Stomach (tissue), 8 donors: ENCODE measurements at regions not wholly inside any gene's neighbourhood (a gene's known extent, or its start where the extent isn't known, plus 50 kb on each side); places are given as distances from the start of the nearest gene placed in this dataset.

Experiments
- DNase-seq, 2 donors: peaks; one replicate each; pipeline versions ENCODE4 v3.0.0 to v3.0.0-alpha.2; 2013 to 2019
- H3K27ac ChIP-seq, 5 donors: fragments of 200-600 bp in 4 of 5; sonication (generic) in 4 of 5; one replicate each; pipeline ENCODE4 v1.5.1; 2013 to 2019; ENCODE audit warnings: mild to moderate bottlenecking in 1 of 5, moderate library complexity in 1 of 5
- H3K27me3 ChIP-seq, 3 donors: fragments of 200-600 bp; sonication (generic); one replicate each; pipeline ENCODE4 v1.5.1; 2017 to 2019; ENCODE audit warnings: mixed run types in 1 of 3
- H3K36me3 ChIP-seq, 4 donors: fragments of 200-600 bp; sonication (generic); 1 replicate in 3 of 4; 2 replicates in 1 of 4; pipeline ENCODE4 v1.5.1; 2016 to 2019
- H3K4me1 ChIP-seq, 4 donors: fragments of 200-600 bp; sonication (generic); one replicate each; pipeline ENCODE4 v1.5.1; 2016 to 2019
- H3K4me3 ChIP-seq, 4 donors: fragments of 200-600 bp; sonication (generic) in 3 of 4; one replicate each; pipeline ENCODE4 v1.5.1; 2016 to 2019; ENCODE audit warnings: mild to moderate bottlenecking in 1 of 4
- H3K9me3 ChIP-seq, 4 donors: fragments of 200-600 bp; sonication (generic); one replicate each; pipeline ENCODE4 v1.5.1; 2016 to 2019
- EP300 ChIP-seq: sonication (generic); formaldehyde crosslinking; IDR thresholded peaks from one replicate; pipeline ENCODE4 v1.6.1; 2017; ENCODE audit warnings: antibody characterized with exemption
- POLR2A ChIP-seq, 4 donors: fragments of 450-650 bp; IDR thresholded peaks; one replicate each; pipeline ENCODE4 v1.6.1; 2016; ENCODE audit warnings: antibody characterized with exemption in 4 of 4, control low read depth in 2 of 4, mild to moderate bottlenecking in 1 of 4, moderate library complexity in 1 of 4
- POLR2AphosphoS5 ChIP-seq, 3 donors: sonication (generic); formaldehyde crosslinking; IDR thresholded peaks; one replicate each; pipeline ENCODE4 v1.6.1; 2016; ENCODE audit warnings: antibody characterized with exemption in 3 of 3
- WGBS, 5 donors: extraction: QIAGEN DNeasy Blood & Tissue Kit in 3 of 5; methylation state at CpG; one replicate each; pipeline versions ENCODE4 v1.1.5 to v1.1.7; 2013 to 2018; 5-methylcytosine and 5-hydroxymethylcytosine counted together
- intact Hi-C: fragments of 100-400 bp; cut with DNase I; formaldehyde crosslinking; loops from one replicate; pipeline ENCODE4 v1.15.1; 2023; ENCODE audit warnings: low total_unique reads
- TF ChIP-seq, protein P1 (sequence below), 7 experiments: fragments of 450-650 bp in 4 of 7; fragments of 200-600 bp in 3 of 7; sonication (generic) in 3 of 7; IDR thresholded peaks; one replicate each; pipeline ENCODE4 v1.5.1; 2016 to 2019; ENCODE audit warnings: antibody characterized with exemption in 7 of 7, control low read depth in 2 of 7, mild to moderate bottlenecking in 1 of 7
- donor health status: healthy with polysubstance abuse.
- donor health status: Bipolar disorder and iron deficiency.
- donor health status: healthy.

DNA sequence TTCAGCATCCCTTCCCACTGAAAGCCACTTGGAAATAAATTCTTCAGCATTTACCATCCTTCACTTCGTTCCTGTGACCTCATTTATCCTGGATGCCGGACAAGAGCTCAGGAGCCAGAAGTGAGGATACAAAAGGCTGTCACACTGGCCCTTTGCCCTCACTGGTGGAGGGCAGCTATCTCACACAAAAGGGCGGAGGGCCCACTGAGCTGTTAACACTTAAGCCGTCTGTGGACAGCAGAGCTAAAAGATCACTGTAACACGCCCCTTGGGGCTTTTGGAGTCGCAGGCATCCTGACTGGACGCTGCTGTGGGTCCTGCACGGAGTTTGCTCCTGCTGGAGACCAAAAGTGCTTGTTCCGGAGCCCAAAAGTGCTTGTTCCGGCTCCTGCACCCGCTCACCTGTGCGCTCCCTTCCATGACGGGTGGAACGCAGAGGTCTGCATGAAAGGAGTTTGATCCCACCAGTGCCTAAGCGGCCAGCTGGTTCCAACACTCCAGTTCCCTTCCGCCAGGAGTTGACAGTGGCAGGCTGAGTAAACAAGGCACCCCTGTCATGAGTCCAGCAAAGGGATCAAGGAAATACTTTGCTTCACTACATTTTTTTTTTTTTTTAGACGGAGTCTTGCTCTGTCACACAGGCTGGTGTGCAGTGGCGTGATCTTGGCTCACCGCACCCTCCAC is 572.0 kb upstream of the LINC00305 start:
- Histone ChIP-seq H3K9me3 (peaks cover 0 to 7% (median 5%) of the 10 kb centered on the region in 4 donors), H3K4me3 (no peak overlapping the region), H3K27me3 (no peaks in the 10 kb centered on the region), H3K36me3 (no peaks in the 10 kb centered on the region), H3K27ac (no peak overlapping the region), H3K4me1 (no peaks in the 10 kb centered on the region)
- intact Hi-C loops, result no loop called here
- TF ChIP-seq POLR2AphosphoS5 (IDR thresholded peaks at IDR 0.05), result no peak
- peak; percentile 20 to 27 for DNase-seq
- 38 to 64% (median 47%) methylated on average over 19 of the region's 19 CpGs for WGBS, 5 donors

DNA sequence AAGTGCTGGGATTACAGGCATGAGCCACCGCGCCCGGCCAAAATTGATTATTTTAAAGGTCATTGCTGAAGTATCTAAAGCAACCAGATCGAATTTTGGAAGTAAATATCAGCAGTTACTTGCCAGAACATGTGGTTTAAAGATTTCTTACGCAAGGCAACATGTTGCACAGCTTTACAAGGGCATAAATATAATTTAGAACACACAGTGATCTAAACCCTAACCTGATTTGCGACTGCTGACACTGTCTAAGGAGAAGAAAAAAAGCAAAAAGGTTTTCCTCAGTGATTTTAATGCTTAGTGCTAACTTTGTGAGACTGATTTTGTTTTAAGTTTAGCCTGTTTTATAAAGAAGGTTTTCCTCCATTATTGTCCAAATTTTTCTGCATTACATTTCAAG is 569.9 kb upstream of the LINC00305 start:
- intact Hi-C loops, result no loop called here

DNA sequence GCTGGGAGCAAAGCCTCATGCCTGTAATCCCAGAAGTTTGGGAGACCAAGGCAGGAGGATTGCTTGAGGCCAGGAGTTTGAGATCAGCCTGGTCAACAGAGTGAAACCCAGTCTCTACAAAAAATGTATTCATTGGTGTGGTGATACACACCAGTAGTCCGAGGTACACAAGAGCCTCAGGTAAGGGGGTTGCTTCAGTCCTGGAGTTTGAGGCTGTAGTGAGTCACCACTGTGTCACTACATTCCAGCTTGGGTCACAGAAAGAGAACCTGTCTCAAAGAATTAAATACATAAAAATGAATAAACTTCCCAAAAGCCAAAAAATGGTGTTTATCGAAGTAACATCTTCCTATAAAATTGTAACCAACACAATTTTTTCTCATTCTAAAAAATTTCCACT is 568.1 kb upstream of the LINC00305 start:
- H3K27me3 ChIP-seq, result no peaks in the 10 kb centered on the region
- no peaks in the 10 kb centered on the region for H3K4me1 ChIP-seq
- intact Hi-C loops, result no loop called here
- no peaks in the 10 kb centered on the region for H3K36me3 ChIP-seq
- H3K4me3 ChIP-seq, result no peak overlapping the region
- no peak for DNase-seq
- no peaks in the 10 kb centered on the region for H3K9me3 ChIP-seq
- no peak for TF ChIP-seq POLR2AphosphoS5 (IDR thresholded peaks at IDR 0.05)
- no peak for TF ChIP-seq POLR2A (IDR thresholded peaks at IDR 0.05)
- no peak for TF ChIP-seq EP300
- TF ChIP-seq, protein P1, sequence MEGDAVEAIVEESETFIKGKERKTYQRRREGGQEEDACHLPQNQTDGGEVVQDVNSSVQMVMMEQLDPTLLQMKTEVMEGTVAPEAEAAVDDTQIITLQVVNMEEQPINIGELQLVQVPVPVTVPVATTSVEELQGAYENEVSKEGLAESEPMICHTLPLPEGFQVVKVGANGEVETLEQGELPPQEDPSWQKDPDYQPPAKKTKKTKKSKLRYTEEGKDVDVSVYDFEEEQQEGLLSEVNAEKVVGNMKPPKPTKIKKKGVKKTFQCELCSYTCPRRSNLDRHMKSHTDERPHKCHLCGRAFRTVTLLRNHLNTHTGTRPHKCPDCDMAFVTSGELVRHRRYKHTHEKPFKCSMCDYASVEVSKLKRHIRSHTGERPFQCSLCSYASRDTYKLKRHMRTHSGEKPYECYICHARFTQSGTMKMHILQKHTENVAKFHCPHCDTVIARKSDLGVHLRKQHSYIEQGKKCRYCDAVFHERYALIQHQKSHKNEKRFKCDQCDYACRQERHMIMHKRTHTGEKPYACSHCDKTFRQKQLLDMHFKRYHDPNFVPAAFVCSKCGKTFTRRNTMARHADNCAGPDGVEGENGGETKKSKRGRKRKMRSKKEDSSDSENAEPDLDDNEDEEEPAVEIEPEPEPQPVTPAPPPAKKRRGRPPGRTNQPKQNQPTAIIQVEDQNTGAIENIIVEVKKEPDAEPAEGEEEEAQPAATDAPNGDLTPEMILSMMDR (IDR thresholded peaks at IDR 0.05), result no peak
- H3K27ac ChIP-seq, result no peak overlapping the region
- whole genome bisulfite sequencing, 5 donors, result 46 to 90% (median 68%) methylated on average over 2 of the region's 2 CpGs

More for the DNA sequence above, 569.9 kb upstream of the LINC00305 start:
- no peaks in the 10 kb centered on the region for H3K27me3 ChIP-seq
- no peak overlapping the region for H3K27ac ChIP-seq
- H3K36me3 ChIP-seq, result no peaks in the 10 kb centered on the region
- 52 to 80% (median 64%) methylated on average over 3 to 6 of the region's 6 CpGs for WGBS, 5 donors
- H3K4me3 ChIP-seq, result no peak overlapping the region
- DNase-seq, result no peak
- TF ChIP-seq POLR2AphosphoS5 (IDR thresholded peaks at IDR 0.05) (no peak), EP300 (no peak), POLR2A (IDR thresholded peaks at IDR 0.05) (no peak)
- TF ChIP-seq, protein P1 (IDR thresholded peaks at IDR 0.05), result no peak
- H3K4me1 ChIP-seq, result no peaks in the 10 kb centered on the region
- peaks cover 0 to 1% (median under 1%) of the 10 kb centered on the region in 4 donors for H3K9me3 ChIP-seq

DNA sequence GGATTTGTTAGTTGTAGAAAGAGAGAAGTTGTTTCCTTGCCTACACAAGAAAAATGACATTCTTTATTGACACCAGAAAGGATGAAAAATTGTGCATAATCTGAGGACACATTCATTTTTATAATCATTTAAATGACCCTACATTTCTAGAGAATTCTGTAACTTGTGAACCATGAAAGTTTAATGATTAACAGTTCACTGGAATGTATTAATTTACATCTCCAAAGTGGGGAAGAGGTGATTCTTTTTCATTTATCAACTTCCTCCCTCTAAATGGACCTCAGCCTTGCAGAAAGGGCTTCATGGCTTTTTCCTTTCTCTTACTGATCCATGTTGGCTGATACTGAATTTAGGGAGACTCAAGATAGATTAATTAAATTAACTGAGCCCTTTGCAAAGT is 565.2 kb upstream of the LINC00305 start:
- Histone ChIP-seq H3K9me3 (no peaks in the 10 kb centered on the region), H3K27ac (no peak overlapping the region), H3K4me3 (no peak overlapping the region), H3K4me1 (no peaks in the 10 kb centered on the region), H3K36me3 (no peaks in the 10 kb centered on the region), H3K27me3 (no peaks in the 10 kb centered on the region)
- TF ChIP-seq EP300, result no peak
- TF ChIP-seq, protein P1 (IDR thresholded peaks at IDR 0.05), result no peak
- TF ChIP-seq POLR2AphosphoS5 (IDR thresholded peaks at IDR 0.05), result no peak
- TF ChIP-seq POLR2A (IDR thresholded peaks at IDR 0.05), result no peak
- intact Hi-C loops, result no loop called here
- DNase-seq, result peak in 1 of 2 donors; percentile 6

DNA sequence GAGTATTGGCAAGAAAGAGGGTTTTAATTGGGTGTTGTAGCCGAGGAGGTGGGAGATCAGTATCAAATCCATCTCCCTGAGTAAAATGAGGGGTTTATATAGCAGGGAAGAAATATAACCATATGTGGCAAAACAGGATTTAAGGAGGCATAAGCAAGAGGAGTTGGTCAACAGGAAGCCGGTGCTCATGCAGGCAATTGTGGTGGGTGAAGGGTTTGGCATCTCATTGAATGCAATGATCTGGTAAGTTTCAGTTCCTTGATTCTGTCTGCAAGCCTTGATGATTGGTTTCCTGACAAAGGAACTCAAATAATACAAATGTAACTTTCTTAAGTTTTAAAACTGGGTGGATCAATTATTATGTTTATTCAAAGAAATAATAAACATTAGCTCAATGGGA is 564.4 kb upstream of the LINC00305 start:
- peak in 1 of 2 donors; percentile 4 for DNase-seq
- Histone ChIP-seq H3K36me3 (no peaks in the 10 kb centered on the region), H3K4me1 (no peaks in the 10 kb centered on the region), H3K4me3 (no peak overlapping the region), H3K27ac (no peak overlapping the region), H3K27me3 (no peaks in the 10 kb centered on the region), H3K9me3 (no peaks in the 10 kb centered on the region)
- no peak for TF ChIP-seq POLR2A (IDR thresholded peaks at IDR 0.05)
- TF ChIP-seq POLR2AphosphoS5 (IDR thresholded peaks at IDR 0.05), result no peak
- TF ChIP-seq EP300, result no peak
- TF ChIP-seq, protein P1 (IDR thresholded peaks at IDR 0.05), result no peak
- intact Hi-C loops, result no loop called here
- WGBS, 5 donors, result 56 to 74% (median 67%) methylated on average over 2 of the region's 2 CpGs
